ENCODE measurements at regions not wholly inside any gene's neighbourhood (a gene's known extent, or its start where the extent isn't known, plus 50 kb on each side); places are given as distances from the start of the nearest gene placed in this dataset.

DNA sequence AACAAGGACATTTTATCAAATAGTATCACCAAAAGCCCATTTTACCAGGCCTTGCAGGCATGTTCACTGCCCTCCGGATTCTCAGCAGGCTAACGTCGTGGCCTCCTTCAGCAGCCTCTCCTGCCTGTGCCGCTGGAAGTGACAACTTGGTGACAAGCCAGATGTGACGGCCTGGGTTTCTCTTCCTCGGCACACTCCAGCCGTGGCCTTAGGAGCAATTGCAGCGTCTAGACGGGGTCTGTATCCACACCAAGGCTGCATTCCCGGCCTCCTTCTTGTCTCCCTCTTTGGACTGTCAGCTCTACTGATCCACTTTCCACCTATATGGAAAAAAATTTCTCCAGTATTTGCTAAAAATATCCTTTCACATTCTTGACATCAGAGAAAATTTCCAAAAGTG, 145.3 kb upstream of the MGMT start:
- H3K36me3 Mint-ChIP-seq = no peaks in the 10 kb centered on the region
- peaks cover 0 to 13% of the 10 kb centered on the region in 2 donors for H3K9me3 Mint-ChIP-seq
- no peak overlapping the region for H3K27ac Mint-ChIP-seq
- ATAC-seq (no peak), DNase-seq (ENCODE audit: low spot score in 2 of 2) (no peak)

DNA sequence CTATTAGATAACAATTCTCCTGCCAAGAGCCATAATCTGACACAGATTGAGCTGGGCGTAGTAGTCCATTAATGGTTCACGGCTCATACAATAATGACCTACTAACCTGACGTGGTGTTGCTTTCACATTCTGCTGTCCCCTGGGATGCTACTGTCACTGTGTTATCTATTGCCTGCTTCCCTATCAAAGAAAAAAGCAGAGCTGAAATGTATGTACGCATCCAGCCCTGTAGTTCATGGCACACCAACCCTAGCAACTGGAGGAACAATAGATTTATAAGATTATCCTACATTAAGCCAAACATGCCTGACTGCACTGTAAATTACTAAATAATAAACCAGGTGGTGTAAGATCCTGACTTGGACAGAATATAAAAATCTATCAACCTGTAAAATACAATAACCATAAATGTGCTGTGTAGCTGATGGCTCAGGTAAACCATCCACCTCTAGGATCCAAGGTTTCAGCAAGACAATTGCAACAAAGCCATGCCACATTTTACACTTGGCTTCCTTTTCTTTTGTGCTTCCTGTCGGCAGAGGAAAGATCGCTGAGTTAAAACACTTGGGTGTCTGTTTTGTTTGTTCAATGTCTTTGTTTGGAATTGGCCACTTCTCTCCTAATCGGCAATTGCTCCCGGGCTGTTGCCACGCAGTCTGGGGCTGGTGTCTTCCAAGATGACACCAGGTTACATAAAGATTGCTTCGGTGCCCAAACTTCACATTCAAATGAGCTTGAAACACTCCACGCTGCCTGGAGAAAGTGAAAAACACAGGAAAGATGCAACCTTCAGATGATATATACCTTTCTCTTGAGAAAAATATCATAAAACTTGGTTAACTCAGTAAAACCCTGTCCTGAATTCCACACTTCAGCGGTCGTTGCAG, 143.9 kb upstream of the MGMT start:
- H3K9me3 Mint-ChIP-seq = peaks cover 0 to 13% of the 10 kb centered on the region in 2 donors
- DNase-seq (ENCODE audit: low spot score in 2 of 2) (no peak), ATAC-seq (no peak)
- no peaks in the 10 kb centered on the region for H3K36me3 Mint-ChIP-seq
- H3K27ac Mint-ChIP-seq = no peak overlapping the region

DNA sequence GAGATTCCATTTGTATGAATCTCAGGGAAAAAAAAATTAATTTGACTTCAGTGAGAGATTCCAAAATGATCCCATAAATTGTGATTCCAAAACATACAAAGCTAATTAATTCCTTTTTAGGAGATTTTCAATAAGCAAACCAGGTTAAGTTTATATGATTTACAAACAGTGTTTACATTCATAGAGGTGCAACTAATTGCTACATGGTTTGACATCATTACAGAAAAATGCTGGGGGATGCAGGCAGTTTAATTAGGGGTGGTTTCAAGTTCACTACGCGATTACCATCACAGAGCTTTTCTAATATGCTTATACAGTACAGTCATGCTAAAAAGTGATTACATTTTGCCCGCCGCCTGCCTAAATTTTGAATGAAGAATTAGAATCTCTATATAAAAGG, 143.2 kb upstream of the MGMT start:
- Mint-ChIP-seq H3K27ac (no peak overlapping the region), H3K9me3 (peaks cover 0 to 8% of the 10 kb centered on the region in 2 donors), H3K36me3 (no peaks in the 10 kb centered on the region)
- no peak for ATAC-seq
- DNase-seq (ENCODE audit: low spot score in 2 of 2) = no peak

DNA sequence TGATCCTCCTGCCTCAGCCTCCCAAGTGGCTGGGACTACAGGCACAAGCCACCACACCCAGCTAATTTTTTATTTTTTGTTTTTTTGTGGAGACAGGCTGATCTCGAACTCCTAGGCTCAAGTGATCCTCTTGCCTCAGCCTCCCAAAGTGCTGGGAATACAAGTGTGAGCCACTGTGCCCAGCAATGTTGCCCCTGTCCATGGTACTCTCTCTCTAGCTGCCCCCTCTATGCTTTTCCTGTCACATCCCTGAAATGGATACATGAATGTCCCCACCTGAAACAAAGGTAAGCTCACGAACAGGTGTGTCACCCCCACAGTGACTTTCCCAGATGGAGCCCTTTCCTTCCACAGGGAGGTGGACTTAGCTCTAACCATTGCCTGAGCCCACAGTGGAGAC, 141.1 kb upstream of the MGMT start:
- DNase-seq (ENCODE audit: low spot score in 2 of 2) = no peak
- H3K9me3 Mint-ChIP-seq = no peaks in the 10 kb centered on the region
- no peaks in the 10 kb centered on the region for H3K36me3 Mint-ChIP-seq
- H3K27ac Mint-ChIP-seq = no peak overlapping the region
- no peak for ATAC-seq

DNA sequence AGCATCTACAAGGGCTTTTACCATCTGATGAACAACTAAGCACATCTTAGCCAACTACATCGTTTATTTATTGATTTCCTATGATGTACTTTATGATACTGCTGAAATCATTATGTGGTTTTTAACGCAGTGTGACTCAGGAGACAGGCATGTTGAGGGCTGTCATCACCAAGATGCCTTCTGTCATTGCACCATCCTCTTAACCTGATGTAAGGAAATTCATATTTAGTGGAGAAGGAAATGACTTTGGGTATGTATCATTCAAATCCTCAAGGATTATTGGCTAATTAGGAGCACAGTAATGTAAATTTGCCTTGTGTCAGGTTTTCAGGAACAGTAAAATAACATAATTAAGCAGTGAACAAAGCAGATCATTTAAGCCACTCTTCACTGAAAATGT, 138.5 kb upstream of the MGMT start:
- DNase-seq (ENCODE audit: low spot score in 2 of 2) (no peak), ATAC-seq (no peak)
- Mint-ChIP-seq H3K36me3 (no peaks in the 10 kb centered on the region), H3K27ac (no peak overlapping the region), H3K9me3 (no peaks in the 10 kb centered on the region)

DNA sequence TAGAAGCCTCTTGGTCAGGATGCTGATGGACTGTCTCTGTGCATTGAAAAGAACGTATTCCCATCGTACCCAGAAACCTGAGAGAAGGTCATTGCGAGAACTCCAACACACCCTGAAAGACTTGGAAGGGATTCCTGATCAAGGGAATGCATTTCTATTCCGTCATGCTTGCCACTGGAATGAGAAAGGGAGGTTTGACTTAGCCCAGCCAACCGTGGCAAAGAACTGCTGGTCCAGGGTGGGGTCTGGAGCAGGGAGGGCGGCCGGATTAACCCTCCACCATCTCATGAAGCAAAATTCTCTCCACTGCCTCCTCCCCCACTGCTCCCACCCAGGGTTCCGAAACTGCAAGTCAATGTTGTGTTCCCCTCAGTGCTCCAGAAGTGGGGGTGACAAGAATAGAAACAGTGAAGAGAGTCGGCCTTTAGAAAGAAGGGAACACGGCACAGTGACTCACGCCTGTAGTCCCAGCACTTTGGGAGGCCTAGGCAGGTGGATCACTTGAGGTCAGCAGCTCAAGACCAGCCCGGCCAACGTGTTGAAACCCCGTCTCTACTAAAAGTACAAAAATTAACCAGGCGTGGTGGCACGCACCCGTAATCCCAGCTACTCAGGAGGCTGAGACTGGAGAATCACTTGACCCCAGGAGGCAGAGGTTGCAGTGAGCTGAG, 137.5 kb upstream of the MGMT start:
- ATAC-seq = no peak
- DNase-seq (ENCODE audit: low spot score in 2 of 2) = no peak
- Mint-ChIP-seq H3K9me3 (no peaks in the 10 kb centered on the region), H3K36me3 (no peaks in the 10 kb centered on the region), H3K27ac (no peak overlapping the region)

DNA sequence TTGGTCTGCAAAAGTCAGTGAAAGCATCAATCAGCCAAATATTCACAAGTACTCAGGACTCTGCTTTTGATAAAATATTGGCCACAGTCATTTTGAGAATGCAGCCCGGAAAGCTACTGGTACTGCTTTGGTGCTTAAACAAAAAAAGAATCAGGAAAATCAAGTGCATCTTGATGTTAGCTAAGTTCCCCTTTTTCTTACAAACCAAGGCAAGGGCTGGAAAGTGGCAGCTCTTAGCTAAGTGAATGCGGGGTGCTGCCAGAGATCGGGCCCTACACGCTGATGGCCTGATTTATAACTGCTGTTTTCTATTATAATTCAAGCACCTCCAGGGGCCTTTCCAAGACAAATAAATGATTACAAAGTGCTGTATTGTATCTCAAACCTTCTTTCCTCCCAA, 136.8 kb upstream of the MGMT start:
- DNase-seq (ENCODE audit: low spot score in 2 of 2) (no peak), ATAC-seq (no peak)
- no peaks in the 10 kb centered on the region for H3K9me3 Mint-ChIP-seq
- H3K36me3 Mint-ChIP-seq = no peaks in the 10 kb centered on the region
- no peak overlapping the region for H3K27ac Mint-ChIP-seq

DNA sequence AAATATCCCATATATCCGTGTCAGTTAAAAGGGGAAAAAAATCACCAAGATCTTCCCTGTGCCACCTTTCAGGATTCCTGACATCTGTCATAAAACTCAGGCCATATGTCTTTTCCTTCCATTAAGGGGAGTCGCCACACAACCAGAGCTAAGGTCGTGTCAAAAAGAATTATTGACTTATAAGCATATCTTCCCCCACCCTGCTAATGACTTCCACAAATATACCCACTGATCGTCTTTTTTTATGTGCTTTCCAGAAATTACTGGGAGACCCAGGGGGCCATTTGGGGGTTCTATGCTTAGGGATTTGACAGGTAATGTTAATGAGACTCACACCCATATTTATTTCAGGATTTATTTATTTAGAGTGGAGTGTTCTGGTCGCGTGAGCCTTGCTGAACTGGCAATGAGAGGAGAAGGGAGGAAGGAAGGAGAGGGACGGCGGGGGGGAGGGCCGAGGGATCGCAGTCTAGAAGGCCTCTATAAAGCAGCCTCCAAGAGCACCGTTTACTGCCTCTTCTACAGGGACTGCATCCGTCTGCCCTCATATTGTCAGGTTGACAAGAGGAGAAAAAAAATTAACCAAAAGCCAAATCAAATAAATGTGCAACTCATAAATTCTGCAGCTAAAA, 135.7 kb upstream of the MGMT start:
- no peak for DNase-seq (ENCODE audit: low spot score in 2 of 2)
- no peaks in the 10 kb centered on the region for H3K36me3 Mint-ChIP-seq
- no peak for ATAC-seq
- no peaks in the 10 kb centered on the region for H3K9me3 Mint-ChIP-seq
- no peak overlapping the region for H3K27ac Mint-ChIP-seq

DNA sequence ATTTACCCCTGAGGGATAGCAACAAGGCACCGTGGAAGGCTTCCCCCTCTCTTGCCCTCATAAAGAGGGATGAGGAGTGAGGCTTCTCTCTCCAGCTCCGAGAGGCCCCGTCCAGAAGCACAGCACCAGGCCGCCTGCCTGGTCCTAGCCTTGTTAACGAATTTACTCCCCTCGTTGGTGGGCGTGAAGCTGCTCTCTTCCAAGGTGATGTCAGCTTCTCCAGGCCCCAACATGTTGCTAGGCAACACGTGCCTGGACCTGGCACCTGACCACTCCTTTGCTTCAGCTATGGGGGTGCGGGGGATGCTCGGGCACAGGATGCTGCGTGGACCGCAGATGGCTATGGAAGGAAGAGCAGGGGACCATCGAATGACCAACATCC, 135.2 kb upstream of the MGMT start:
- no peak overlapping the region for H3K27ac Mint-ChIP-seq
- ATAC-seq (no peak), DNase-seq (ENCODE audit: low spot score in 2 of 2) (no peak)
- no peaks in the 10 kb centered on the region for H3K36me3 Mint-ChIP-seq
- no peaks in the 10 kb centered on the region for H3K9me3 Mint-ChIP-seq

DNA sequence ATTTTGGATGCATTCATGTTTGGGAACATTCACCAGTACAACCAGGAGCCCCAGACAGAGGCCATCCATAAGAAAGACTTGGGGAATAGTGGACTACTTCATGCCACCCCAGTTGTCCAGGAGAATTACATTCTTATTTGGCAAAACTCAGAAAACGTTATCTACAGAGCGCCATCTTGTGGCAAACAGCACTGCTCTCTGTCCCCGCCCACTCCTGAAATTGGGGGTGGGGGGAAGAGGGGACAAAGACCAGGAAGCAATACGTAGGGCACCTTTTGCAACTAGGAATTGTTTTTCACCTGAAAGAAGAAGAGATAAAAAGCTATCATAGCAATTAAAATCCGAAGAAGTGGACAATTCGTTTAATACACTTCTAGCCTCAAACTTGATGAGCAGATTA, 134.6 kb upstream of the MGMT start:
- peak in 1 of 2 donors; percentile 15 for DNase-seq (ENCODE audit: low spot score in 2 of 2)
- Mint-ChIP-seq H3K27ac (no peak overlapping the region), H3K36me3 (no peaks in the 10 kb centered on the region), H3K9me3 (no peaks in the 10 kb centered on the region)
- ATAC-seq = peak in 1 of 2 donors; percentile 52

DNA sequence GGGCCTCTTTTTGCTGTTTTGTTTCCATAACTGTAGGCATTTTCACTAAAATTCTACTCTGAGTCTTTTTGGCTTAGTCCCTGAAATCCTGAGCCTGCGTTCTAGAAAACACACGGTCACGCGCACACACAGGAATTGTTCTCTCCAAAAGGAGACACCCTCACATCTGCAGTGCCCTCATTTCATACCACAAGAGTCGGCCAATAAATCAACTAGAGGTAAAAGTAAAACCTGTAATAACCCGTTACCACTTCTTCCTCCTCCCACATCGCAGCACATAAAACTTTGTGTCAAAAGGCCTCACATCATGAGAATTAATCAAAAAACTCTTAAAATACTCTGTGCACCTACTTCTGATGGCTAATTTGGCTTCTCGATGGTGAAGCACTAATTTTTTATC, 133.3 kb upstream of the MGMT start:
- H3K9me3 Mint-ChIP-seq = no peaks in the 10 kb centered on the region
- H3K36me3 Mint-ChIP-seq = no peaks in the 10 kb centered on the region
- ATAC-seq = no peak
- H3K27ac Mint-ChIP-seq = no peak overlapping the region
- no peak for DNase-seq (ENCODE audit: low spot score in 2 of 2)

DNA sequence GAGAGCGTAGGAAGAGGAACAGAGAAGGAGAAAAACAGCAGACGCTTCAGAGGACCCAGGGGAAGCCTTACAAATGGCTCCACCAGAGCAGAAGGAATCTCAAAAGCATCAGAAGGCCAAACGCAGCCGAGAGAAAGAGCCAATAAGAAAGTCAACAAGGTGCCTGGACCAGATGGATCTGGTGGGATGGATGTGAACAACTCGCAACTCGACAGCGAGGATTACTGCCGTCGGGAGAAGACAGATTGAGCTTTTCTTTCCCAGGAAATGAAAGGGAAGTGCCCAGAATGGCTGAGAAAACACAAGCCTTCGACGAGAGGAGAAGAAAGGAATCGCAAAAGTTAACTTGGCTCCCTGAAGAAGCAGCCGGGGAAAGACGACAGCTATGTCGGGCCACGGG, 132.8 kb upstream of the MGMT start:
- no peaks in the 10 kb centered on the region for H3K9me3 Mint-ChIP-seq
- H3K27ac Mint-ChIP-seq = no peak overlapping the region
- H3K36me3 Mint-ChIP-seq = no peaks in the 10 kb centered on the region
- ATAC-seq = no peak
- DNase-seq (ENCODE audit: low spot score in 2 of 2) = no peak

DNA sequence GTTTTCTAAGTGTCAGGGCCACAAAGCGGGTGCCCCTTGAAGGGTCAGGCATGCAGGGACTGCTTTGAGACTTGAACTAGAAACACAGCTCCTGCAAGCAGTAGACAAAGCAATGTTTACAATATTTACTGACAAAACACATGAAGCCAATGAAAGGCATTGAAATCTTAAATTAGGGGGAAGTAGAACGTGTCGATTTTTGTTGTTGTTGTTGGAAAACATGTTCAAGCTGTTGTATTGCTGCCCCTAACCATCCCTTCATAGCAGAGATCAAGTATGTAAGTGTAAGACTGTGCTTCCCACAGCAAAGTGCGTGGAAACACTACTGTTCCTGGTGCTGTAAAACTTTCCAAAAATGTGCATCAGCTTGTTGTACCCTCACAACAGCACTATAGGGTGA, 131.6 kb upstream of the MGMT start:
- H3K36me3 Mint-ChIP-seq = no peaks in the 10 kb centered on the region
- no peak overlapping the region for H3K27ac Mint-ChIP-seq
- DNase-seq (ENCODE audit: low spot score in 2 of 2) = no peak
- H3K9me3 Mint-ChIP-seq = no peaks in the 10 kb centered on the region
- no peak for ATAC-seq

DNA sequence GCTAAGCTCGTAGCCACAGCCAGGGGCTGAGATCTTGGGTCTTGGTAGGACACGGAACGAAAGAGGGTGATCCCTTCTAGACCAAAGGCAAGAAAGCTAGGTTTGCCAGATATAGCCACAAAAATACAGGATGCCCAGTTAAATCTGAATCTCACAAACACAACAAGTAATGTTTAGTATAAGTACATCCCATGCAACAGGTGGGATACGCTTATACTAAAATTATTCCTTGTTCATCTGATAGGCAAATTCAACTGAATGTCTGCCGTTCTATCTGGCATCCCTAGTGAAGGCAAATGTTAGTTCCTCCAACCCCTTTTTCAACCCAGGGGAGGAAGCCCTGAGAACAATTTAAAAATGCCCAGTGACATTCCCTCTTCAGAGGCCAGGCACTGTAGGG, 131.1 kb upstream of the MGMT start:
- Mint-ChIP-seq H3K9me3 (no peaks in the 10 kb centered on the region), H3K27ac (no peak overlapping the region), H3K36me3 (no peaks in the 10 kb centered on the region)
- DNase-seq (ENCODE audit: low spot score in 2 of 2) (no peak), ATAC-seq (no peak)

DNA sequence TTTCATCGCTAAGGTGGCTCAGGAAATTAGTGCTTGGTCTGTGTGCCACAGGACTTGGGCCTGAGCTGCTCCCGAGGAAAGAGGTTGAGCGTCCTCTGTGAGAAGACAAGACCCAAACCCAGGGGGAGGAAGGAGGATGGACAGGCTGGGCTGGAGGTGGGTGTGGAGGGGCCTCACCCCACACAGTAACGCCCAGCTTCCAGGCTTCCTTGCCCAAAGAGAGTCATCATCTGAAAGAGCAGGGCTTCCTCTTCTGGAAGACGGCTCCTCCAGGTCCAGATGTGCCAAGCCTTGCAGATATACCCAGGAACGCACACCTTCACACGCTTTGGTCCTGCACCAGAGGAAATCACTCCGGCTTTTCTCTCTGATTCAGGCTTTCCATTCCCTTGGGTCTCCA, 127.8 kb upstream of the MGMT start:
- H3K9me3 Mint-ChIP-seq = no peaks in the 10 kb centered on the region
- no peaks in the 10 kb centered on the region for H3K36me3 Mint-ChIP-seq
- ATAC-seq (no peak), DNase-seq (ENCODE audit: low spot score in 2 of 2) (no peak)
- no peak overlapping the region for H3K27ac Mint-ChIP-seq

DNA sequence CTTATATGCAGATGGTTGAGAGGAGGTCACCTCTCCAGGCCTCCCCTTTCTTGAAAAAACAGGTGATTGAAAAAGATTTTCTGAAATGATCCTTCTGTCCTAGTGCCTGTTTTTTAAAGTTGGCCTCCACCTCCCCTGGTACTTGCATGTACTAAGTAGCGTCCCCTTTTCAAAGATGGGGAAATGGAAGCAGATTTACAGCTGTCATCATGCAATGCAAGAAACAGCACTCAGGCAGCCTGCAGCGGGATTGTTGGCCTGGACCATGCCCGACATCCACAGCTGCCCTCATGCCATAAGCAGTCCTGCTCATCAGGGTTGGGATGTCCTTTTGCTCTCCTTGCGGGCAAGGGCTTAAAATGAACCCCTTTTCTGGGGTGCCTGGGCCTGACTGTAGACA, 127.2 kb upstream of the MGMT start:
- DNase-seq (ENCODE audit: low spot score in 2 of 2) (no peak), ATAC-seq (no peak)
- H3K9me3 Mint-ChIP-seq = no peaks in the 10 kb centered on the region
- H3K36me3 Mint-ChIP-seq = no peaks in the 10 kb centered on the region
- H3K27ac Mint-ChIP-seq = no peak overlapping the region

DNA sequence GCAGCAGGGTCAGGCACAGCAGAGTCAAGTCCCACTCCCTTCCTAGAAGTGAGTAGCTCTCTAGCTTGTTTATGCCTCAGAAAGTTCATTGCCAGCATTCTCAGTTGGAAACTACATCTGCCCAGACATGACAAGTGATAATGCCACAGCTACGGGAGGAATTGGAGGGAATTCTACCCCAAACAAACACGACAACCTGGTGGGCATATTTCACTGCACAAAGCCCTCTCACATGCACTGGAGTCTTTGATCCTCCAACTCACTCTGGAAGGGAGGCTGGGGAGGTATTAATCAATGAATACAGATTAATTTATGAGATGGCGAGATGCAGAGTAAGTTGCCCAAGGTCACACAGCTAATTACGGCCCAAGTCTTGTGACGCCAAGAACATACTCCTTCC, 126.0 kb upstream of the MGMT start:
- H3K9me3 Mint-ChIP-seq = no peaks in the 10 kb centered on the region
- DNase-seq (ENCODE audit: low spot score in 2 of 2) (no peak), ATAC-seq (no peak)
- H3K36me3 Mint-ChIP-seq = no peaks in the 10 kb centered on the region
- H3K27ac Mint-ChIP-seq = no peak overlapping the region

DNA sequence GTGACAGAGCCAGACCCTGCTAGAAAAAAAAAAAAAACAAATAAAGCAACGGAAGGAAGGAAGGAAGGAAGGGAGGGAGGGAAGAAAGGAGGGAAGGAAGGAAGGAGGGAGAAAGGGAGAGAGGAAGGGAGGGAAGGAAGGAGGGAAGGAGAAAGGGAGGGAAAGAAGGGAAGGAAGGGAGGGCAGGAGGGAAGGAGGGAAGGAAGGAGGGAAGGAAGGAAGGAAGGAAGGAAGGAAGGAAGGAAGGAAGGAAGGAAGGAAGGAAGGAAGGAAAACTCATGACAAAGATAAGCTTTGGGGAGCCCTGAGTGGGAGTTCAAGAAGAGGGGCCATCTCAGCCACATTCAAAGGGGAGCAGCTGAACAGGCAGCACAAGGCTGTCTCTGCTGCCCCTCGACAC, 124.7 kb upstream of the MGMT start:
- no peak for ATAC-seq

More for the DNA sequence above, 124.7 kb upstream of the MGMT start:
- H3K36me3 Mint-ChIP-seq = no peaks in the 10 kb centered on the region
- H3K27ac Mint-ChIP-seq = no peak overlapping the region
- no peaks in the 10 kb centered on the region for H3K9me3 Mint-ChIP-seq
- DNase-seq (ENCODE audit: low spot score in 2 of 2) = no peak

Data from activated naive CD4-positive, alpha-beta T cell treated with anti-CD3 and anti-CD28 coated beads, Interleukin-2, amount 50 U/mL, for 72 hours (primary cell).